ENCODE measurements at regions not wholly inside any gene's neighbourhood (a gene's known extent, or its start where the extent isn't known, plus 50 kb on each side); places are given as distances from the start of the nearest gene placed in this dataset.

- DNase-seq: no peak
These were observed 812.2 kb downstream of the JRKL start for GRCh38 chr11:97201743-97202612.

GRCh38 chr11:97202613-97203292 lies 812.9 kb downstream of the JRKL start:
- no peak for DNase-seq

GRCh38 chr11:97218011-97218410 lies 828.2 kb downstream of the JRKL start:
- no peak for DNase-seq

- DNase-seq: no peak
These were observed 833.8 kb downstream of the JRKL start for GRCh38 chr11:97223647-97224046.

GRCh38 chr11:97224396-97224795 lies 834.6 kb downstream of the JRKL start:
- DNase-seq: no peak

GRCh38 chr11:97225794-97226193 lies 836.0 kb downstream of the JRKL start:
- DNase-seq: no peak

- no peak for DNase-seq
These were observed 840.1 kb downstream of the JRKL start for GRCh38 chr11:97229936-97230335.

- DNase-seq: no peak
These were observed 841.4 kb downstream of the JRKL start for GRCh38 chr11:97231231-97231630.

- DNase-seq: no peak
These were observed 844.2 kb downstream of the JRKL start for GRCh38 chr11:97234016-97234415.

GRCh38 chr11:97237151-97237550 lies 847.3 kb downstream of the JRKL start:
- DNase-seq: no peak

GRCh38 chr11:97247601-97248000 lies 857.8 kb downstream of the JRKL start:
- no peak for DNase-seq

GRCh38 chr11:97254790-97255189 lies 865.0 kb downstream of the JRKL start:
- DNase-seq: no peak

GRCh38 chr11:97259434-97259833 lies 869.6 kb downstream of the JRKL start:
- no peak for DNase-seq

GRCh38 chr11:97259884-97260283 lies 870.1 kb downstream of the JRKL start:
- DNase-seq: no peak

- DNase-seq: no peak
These were observed 873.5 kb downstream of the JRKL start for GRCh38 chr11:97263183-97263858.

GRCh38 chr11:97269527-97269926 lies 879.7 kb downstream of the JRKL start:
- no peak for DNase-seq

- no peak for DNase-seq
These were observed 889.5 kb downstream of the JRKL start for GRCh38 chr11:97279341-97279740.

- no peak for DNase-seq
These were observed 890.5 kb downstream of the JRKL start for GRCh38 chr11:97280347-97280746.

- DNase-seq: no peak
These were observed 900.0 kb downstream of the JRKL start for GRCh38 chr11:97289823-97290222.

- DNase-seq: no peak
These were observed 900.7 kb downstream of the JRKL start for GRCh38 chr11:97290464-97291041.

GRCh38 chr11:97296301-97296700 lies 906.5 kb downstream of the JRKL start:
- DNase-seq: no peak

- no peak for DNase-seq
These were observed 919.5 kb downstream of the JRKL start for GRCh38 chr11:97309291-97309690.

GRCh38 chr11:97325693-97326092 lies 935.9 kb downstream of the JRKL start:
- no peak for DNase-seq

All from DMS79 (cell line).